IMR-90 (cell line): ENCODE measurements at regions not wholly inside any gene's neighbourhood (a gene's known extent, or its start where the extent isn't known, plus 50 kb on each side); places are given as distances from the start of the nearest gene placed in this dataset.

Experiments used
- BHLHE40 ChIP-seq: fragments of 150-350 bp; IDR thresholded peaks from 2 replicates; pipeline ENCODE4 v1.6.1; 2016; ENCODE audit warnings: mild to moderate bottlenecking, low read depth, low read length
- CEBPB ChIP-seq: IDR thresholded peaks from 2 replicates; pipeline ENCODE4 v1.6.1; 2012; ENCODE audit warnings: low read depth, low read length, improper control_type of control experiment
- MAFK ChIP-seq: IDR thresholded peaks from 2 replicates; pipeline ENCODE4 v1.6.1; 2012; ENCODE audit warnings: low read depth, low read length, improper control_type of control experiment
- POLR2A ChIP-seq: IDR thresholded peaks from 2 replicates; pipeline ENCODE4 v1.6.1; 2012; ENCODE audit warnings: mild to moderate bottlenecking, low read depth, low read length
- RAD21 ChIP-seq: IDR thresholded peaks from 2 replicates; pipeline ENCODE4 v1.6.1; 2012; ENCODE audit warnings: low read length, improper control_type of control experiment
- RCOR1 ChIP-seq: IDR thresholded peaks from 2 replicates; pipeline ENCODE4 v1.6.1; 2012; ENCODE audit warnings: mild to moderate bottlenecking, low read length, improper control_type of control experiment; ENCODE audit not compliant: insufficient replicate concordance
- RFX5 ChIP-seq: IDR thresholded peaks from 2 replicates; pipeline ENCODE4 v1.8.0; 2012; ENCODE audit warnings: low read depth, mild to moderate bottlenecking, low read length, moderate library complexity
- TF ChIP-seq, protein P1 (sequence below): conservative IDR thresholded peaks from 2 replicates; pipeline ENCODE4 v1.5.1; 2012; ENCODE audit warnings: mild to moderate bottlenecking, low read depth, low read length, improper control_type of control experiment

DNA sequence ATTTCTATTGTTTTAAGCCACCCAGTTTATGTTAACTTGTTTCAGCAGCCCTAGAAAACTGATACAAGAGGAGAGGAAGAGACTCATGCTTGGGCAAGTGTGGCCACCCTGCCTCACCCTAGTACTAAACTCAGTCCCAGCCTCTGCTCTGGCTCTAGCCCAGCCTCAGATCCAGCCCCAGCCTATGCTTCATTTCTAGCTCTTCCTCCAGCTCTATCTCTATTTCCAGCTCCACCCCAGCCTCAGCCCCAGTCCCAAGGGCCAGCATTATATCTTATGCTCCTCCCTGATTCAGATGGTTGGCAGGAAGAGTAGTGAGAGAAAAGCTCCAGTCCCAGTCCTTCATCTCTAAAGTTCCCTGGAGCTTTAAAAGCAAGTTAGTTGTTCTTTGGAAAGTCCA lies 535.5 kb downstream of the PTPRC start:
- TF ChIP-seq, protein P1, sequence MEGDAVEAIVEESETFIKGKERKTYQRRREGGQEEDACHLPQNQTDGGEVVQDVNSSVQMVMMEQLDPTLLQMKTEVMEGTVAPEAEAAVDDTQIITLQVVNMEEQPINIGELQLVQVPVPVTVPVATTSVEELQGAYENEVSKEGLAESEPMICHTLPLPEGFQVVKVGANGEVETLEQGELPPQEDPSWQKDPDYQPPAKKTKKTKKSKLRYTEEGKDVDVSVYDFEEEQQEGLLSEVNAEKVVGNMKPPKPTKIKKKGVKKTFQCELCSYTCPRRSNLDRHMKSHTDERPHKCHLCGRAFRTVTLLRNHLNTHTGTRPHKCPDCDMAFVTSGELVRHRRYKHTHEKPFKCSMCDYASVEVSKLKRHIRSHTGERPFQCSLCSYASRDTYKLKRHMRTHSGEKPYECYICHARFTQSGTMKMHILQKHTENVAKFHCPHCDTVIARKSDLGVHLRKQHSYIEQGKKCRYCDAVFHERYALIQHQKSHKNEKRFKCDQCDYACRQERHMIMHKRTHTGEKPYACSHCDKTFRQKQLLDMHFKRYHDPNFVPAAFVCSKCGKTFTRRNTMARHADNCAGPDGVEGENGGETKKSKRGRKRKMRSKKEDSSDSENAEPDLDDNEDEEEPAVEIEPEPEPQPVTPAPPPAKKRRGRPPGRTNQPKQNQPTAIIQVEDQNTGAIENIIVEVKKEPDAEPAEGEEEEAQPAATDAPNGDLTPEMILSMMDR: no peak
- TF ChIP-seq POLR2A (no peak), RFX5 (no peak), CEBPB (no peak), RCOR1 (no peak), RAD21 (no peak), BHLHE40 (no peak), MAFK (no peak)
